AG09309 (cell line): ENCODE measurements at regions not wholly inside any gene's neighbourhood (a gene's known extent, or its start where the extent isn't known, plus 50 kb on each side); places are given as distances from the start of the nearest gene placed in this dataset.

Experiments used
- DNase-seq: peaks from one replicate; pipeline ENCODE4 v3.0.0-alpha.2; 2010; ENCODE audit warnings: low read depth
- H3K4me3 ChIP-seq: 2 replicates; pipeline ENCODE4 v1.5.1; 2011; ENCODE audit warnings: mild to moderate bottlenecking, low read depth, low read length, moderate library complexity; ENCODE audit not compliant: control insufficient read depth
- CTCF ChIP-seq: IDR thresholded peaks from 2 replicates; pipeline ENCODE4 v1.5.1; 2011; ENCODE audit warnings: mild to moderate bottlenecking, low read depth, low read length, inconsistent platforms; ENCODE audit not compliant: insufficient read depth, control insufficient read depth; ENCODE audit errors: missing control alignments

- no peak for TF ChIP-seq CTCF
- no peak for DNase-seq
- H3K4me3 ChIP-seq, result no peak overlapping the region
Measured at GRCh38 chr6:19454721-19455392, 382.3 kb upstream of the ID4 start.

- DNase-seq, result no peak
- no peak overlapping the region for H3K4me3 ChIP-seq
- TF ChIP-seq CTCF, result no peak
Measured at GRCh38 chr6:19463250-19463649, 373.9 kb upstream of the ID4 start.

GRCh38 chr6:19463925-19464324 is 373.2 kb upstream of the ID4 start:
- no peak for TF ChIP-seq CTCF
- DNase-seq, result no peak

GRCh38 chr6:19465256-19465655 is 371.9 kb upstream of the ID4 start:
- DNase-seq, result no peak
- H3K4me3 ChIP-seq, result no peak overlapping the region

More at GRCh38 chr6:19463925-19464324, 373.2 kb upstream of the ID4 start:
- no peak overlapping the region for H3K4me3 ChIP-seq

GRCh38 chr6:19465760-19466159 is 371.4 kb upstream of the ID4 start:
- no peak overlapping the region for H3K4me3 ChIP-seq
- peak; percentile 86 for DNase-seq
- TF ChIP-seq CTCF, result no peak

More at GRCh38 chr6:19465256-19465655, 371.9 kb upstream of the ID4 start:
- no peak for TF ChIP-seq CTCF

- no peak for TF ChIP-seq CTCF
- H3K4me3 ChIP-seq, result no peak overlapping the region
- no peak for DNase-seq
Measured at GRCh38 chr6:19470333-19470732, 366.8 kb upstream of the ID4 start.
